Activated gamma-delta T cell (primary cell): ENCODE measurements at regions not wholly inside any gene's neighbourhood (a gene's known extent, or its start where the extent isn't known, plus 50 kb on each side); places are given as distances from the start of the nearest gene placed in this dataset.
"Not testable (repeated sequence)": the region's sequence is repeated elsewhere in the genome, so short reads cannot be mapped to it uniquely, and the experiment has no call there.

Experiments
- DNase-seq: peaks from one replicate; lab custom pipeline; 2025; lab: John Stamatoyannopoulos, UW

GRCh38 chr15:69760890-69761568, 308.4 kb downstream of the RPLP1 start:
- DNase-seq, result no peak

- no peak for DNase-seq
Observed at GRCh38 chr15:69762373-69763148, 309.9 kb downstream of the RPLP1 start.

- no peak for DNase-seq
Observed at GRCh38 chr15:69763831-69764230, 311.2 kb downstream of the RPLP1 start.

- no peak for DNase-seq
Observed at GRCh38 chr15:69766156-69766555, 313.5 kb downstream of the RPLP1 start.

GRCh38 chr15:69767191-69767590, 314.6 kb downstream of the RPLP1 start:
- no peak for DNase-seq

GRCh38 chr15:69769336-69769735, 316.7 kb downstream of the RPLP1 start:
- DNase-seq, result not testable (repeated sequence)

- not testable (repeated sequence) for DNase-seq
Observed at GRCh38 chr15:69774258-69774657, 321.6 kb downstream of the RPLP1 start.

- DNase-seq, result not testable (repeated sequence)
Observed at GRCh38 chr15:69774711-69775110, 322.1 kb downstream of the RPLP1 start.

- DNase-seq, result no peak
Observed at GRCh38 chr15:69777356-69777755, 320.4 kb downstream of the TLE3 start.

- DNase-seq, result no peak
Observed at GRCh38 chr15:69780374-69780773, 317.3 kb downstream of the TLE3 start.

GRCh38 chr15:69780981-69781380, 316.7 kb downstream of the TLE3 start:
- DNase-seq, result no peak

GRCh38 chr15:69781411-69782125, 316.1 kb downstream of the TLE3 start:
- no peak for DNase-seq

- DNase-seq, result no peak
Observed at GRCh38 chr15:69782139-69782658, 315.5 kb downstream of the TLE3 start.

- no peak for DNase-seq
Observed at GRCh38 chr15:69782809-69783208, 314.9 kb downstream of the TLE3 start.

- no peak for DNase-seq
Observed at GRCh38 chr15:69783211-69783610, 314.5 kb downstream of the TLE3 start.

GRCh38 chr15:69784798-69785566, 312.7 kb downstream of the TLE3 start:
- no peak for DNase-seq

- no peak for DNase-seq
Observed at GRCh38 chr15:69786136-69786701, 311.5 kb downstream of the TLE3 start.

GRCh38 chr15:69787791-69788190, 309.9 kb downstream of the TLE3 start:
- DNase-seq, result no peak

GRCh38 chr15:69789648-69790393, 307.9 kb downstream of the TLE3 start:
- no peak for DNase-seq

GRCh38 chr15:69790632-69791031, 307.1 kb downstream of the TLE3 start:
- DNase-seq, result no peak

GRCh38 chr15:69792823-69793222, 304.9 kb downstream of the TLE3 start:
- DNase-seq, result no peak
